ENCODE measurements at regions not wholly inside any gene's neighbourhood (a gene's known extent, or its start where the extent isn't known, plus 50 kb on each side); places are given as distances from the start of the nearest gene placed in this dataset.

GRCh38 chr15:87118846-87119245 lies 1039.2 kb downstream of the AGBL1 start:
- TF ChIP-seq, protein P1, sequence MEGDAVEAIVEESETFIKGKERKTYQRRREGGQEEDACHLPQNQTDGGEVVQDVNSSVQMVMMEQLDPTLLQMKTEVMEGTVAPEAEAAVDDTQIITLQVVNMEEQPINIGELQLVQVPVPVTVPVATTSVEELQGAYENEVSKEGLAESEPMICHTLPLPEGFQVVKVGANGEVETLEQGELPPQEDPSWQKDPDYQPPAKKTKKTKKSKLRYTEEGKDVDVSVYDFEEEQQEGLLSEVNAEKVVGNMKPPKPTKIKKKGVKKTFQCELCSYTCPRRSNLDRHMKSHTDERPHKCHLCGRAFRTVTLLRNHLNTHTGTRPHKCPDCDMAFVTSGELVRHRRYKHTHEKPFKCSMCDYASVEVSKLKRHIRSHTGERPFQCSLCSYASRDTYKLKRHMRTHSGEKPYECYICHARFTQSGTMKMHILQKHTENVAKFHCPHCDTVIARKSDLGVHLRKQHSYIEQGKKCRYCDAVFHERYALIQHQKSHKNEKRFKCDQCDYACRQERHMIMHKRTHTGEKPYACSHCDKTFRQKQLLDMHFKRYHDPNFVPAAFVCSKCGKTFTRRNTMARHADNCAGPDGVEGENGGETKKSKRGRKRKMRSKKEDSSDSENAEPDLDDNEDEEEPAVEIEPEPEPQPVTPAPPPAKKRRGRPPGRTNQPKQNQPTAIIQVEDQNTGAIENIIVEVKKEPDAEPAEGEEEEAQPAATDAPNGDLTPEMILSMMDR (IDR thresholded peaks at IDR 0.05; ENCODE audit: insufficient read depth, low read length) = no peak
- no peak for TF ChIP-seq GABPA (IDR thresholded peaks at IDR 0.05; ENCODE audit: low read depth)
- no peak for TF ChIP-seq POLR2AphosphoS5 (IDR thresholded peaks at IDR 0.05; ENCODE audit: low read depth)
- TF ChIP-seq, protein P2, sequence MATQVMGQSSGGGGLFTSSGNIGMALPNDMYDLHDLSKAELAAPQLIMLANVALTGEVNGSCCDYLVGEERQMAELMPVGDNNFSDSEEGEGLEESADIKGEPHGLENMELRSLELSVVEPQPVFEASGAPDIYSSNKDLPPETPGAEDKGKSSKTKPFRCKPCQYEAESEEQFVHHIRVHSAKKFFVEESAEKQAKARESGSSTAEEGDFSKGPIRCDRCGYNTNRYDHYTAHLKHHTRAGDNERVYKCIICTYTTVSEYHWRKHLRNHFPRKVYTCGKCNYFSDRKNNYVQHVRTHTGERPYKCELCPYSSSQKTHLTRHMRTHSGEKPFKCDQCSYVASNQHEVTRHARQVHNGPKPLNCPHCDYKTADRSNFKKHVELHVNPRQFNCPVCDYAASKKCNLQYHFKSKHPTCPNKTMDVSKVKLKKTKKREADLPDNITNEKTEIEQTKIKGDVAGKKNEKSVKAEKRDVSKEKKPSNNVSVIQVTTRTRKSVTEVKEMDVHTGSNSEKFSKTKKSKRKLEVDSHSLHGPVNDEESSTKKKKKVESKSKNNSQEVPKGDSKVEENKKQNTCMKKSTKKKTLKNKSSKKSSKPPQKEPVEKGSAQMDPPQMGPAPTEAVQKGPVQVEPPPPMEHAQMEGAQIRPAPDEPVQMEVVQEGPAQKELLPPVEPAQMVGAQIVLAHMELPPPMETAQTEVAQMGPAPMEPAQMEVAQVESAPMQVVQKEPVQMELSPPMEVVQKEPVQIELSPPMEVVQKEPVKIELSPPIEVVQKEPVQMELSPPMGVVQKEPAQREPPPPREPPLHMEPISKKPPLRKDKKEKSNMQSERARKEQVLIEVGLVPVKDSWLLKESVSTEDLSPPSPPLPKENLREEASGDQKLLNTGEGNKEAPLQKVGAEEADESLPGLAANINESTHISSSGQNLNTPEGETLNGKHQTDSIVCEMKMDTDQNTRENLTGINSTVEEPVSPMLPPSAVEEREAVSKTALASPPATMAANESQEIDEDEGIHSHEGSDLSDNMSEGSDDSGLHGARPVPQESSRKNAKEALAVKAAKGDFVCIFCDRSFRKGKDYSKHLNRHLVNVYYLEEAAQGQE (IDR thresholded peaks at IDR 0.05; ENCODE audit: insufficient replicate concordance, low read depth) = no peak

Measured in HL-60 (cell line).